HG03432 (cell line): ENCODE measurements at regions not wholly inside any gene's neighbourhood (a gene's known extent, or its start where the extent isn't known, plus 50 kb on each side); places are given as distances from the start of the nearest gene placed in this dataset.
"Not testable (repeated sequence)": the region's sequence is repeated elsewhere in the genome, so short reads cannot be mapped to it uniquely, and the experiment has no call there.

ENCODE experiments used
- ATAC-seq: cut with Tn5 transposase; IDR thresholded peaks from one replicate; pipeline ENCODE4 v1.9.1; 2021; ENCODE audit warnings: mild to moderate bottlenecking, moderate library complexity; ENCODE audit not compliant: unreplicated experiment

GRCh38 chr2:16102976-16103380 is 162.6 kb downstream of the MYCN start:
- ATAC-seq = no peak

- no peak for ATAC-seq
Observed at GRCh38 chr2:16102358-16102975, 162.1 kb downstream of the MYCN start.

GRCh38 chr2:16101196-16101595 is 160.8 kb downstream of the MYCN start:
- ATAC-seq = no peak

- ATAC-seq = no peak
Observed at GRCh38 chr2:16100006-16100405, 159.7 kb downstream of the MYCN start.

- no peak for ATAC-seq
Observed at GRCh38 chr2:16099326-16099725, 159.0 kb downstream of the MYCN start.

GRCh38 chr2:16096962-16097361 is 156.6 kb downstream of the MYCN start:
- ATAC-seq = no peak

- not testable (repeated sequence) for ATAC-seq
Observed at GRCh38 chr2:16095483-16095882, 155.1 kb downstream of the MYCN start.

- no peak for ATAC-seq
Observed at GRCh38 chr2:16094811-16095210, 154.5 kb downstream of the MYCN start.

- no peak for ATAC-seq
Observed at GRCh38 chr2:16093639-16094529, 153.5 kb downstream of the MYCN start.

- ATAC-seq = no peak
Observed at GRCh38 chr2:16092861-16093638, 152.7 kb downstream of the MYCN start.

- ATAC-seq = no peak
Observed at GRCh38 chr2:16091576-16092282, 151.4 kb downstream of the MYCN start.

- no peak for ATAC-seq
Observed at GRCh38 chr2:16090650-16091575, 150.6 kb downstream of the MYCN start.

GRCh38 chr2:16089491-16089890 is 149.1 kb downstream of the MYCN start:
- ATAC-seq = not testable (repeated sequence)

GRCh38 chr2:16088802-16089112 is 148.4 kb downstream of the MYCN start:
- ATAC-seq = no peak

GRCh38 chr2:16088035-16088801 is 147.9 kb downstream of the MYCN start:
- ATAC-seq = no peak

- not testable (repeated sequence) for ATAC-seq
Observed at GRCh38 chr2:16086136-16086535, 145.8 kb downstream of the MYCN start.

GRCh38 chr2:16085073-16085472 is 144.7 kb downstream of the MYCN start:
- no peak for ATAC-seq

GRCh38 chr2:16084274-16084673 is 143.9 kb downstream of the MYCN start:
- no peak for ATAC-seq

GRCh38 chr2:16082276-16082675 is 141.9 kb downstream of the MYCN start:
- ATAC-seq = no peak
